Keratinocyte (primary cell): ENCODE measurements at regions not wholly inside any gene's neighbourhood (a gene's known extent, or its start where the extent isn't known, plus 50 kb on each side); places are given as distances from the start of the nearest gene placed in this dataset.

ENCODE experiments used
- DNase-seq: peaks from one replicate; pipeline ENCODE4 v3.0.0-alpha.2; 2011; ENCODE audit warnings: low read depth, missing footprints, low spot score
- FAIRE-seq: peaks from 2 replicates; lab custom pipeline; 2011; peaks lifted over from hg19 to GRCh38; lab: Jason Lieb, UNC
- H2AFZ ChIP-seq: 2 replicates; pipeline ENCODE4 v1.6.0; 2012; ENCODE audit warnings: low read length, control low read depth, inconsistent platforms; ENCODE audit not compliant: control insufficient read depth
- H3K27ac ChIP-seq: 2 replicates; pipeline ENCODE4 v1.5.1; 2011; ENCODE audit warnings: low read length; ENCODE audit not compliant: control insufficient read depth, insufficient read depth
- H3K27me3 ChIP-seq: 3 replicates; pipeline ENCODE4 v1.6.0; 2011; ENCODE audit warnings: low read length; ENCODE audit not compliant: control insufficient read depth, insufficient read depth; ENCODE audit errors: extremely low read depth
- H3K36me3 ChIP-seq, 2 experiments: 2 replicates in 1 of 2; 3 replicates in 1 of 2; pipeline ENCODE4 v1.5.1; 2011; ENCODE audit warnings: low read length in 2 of 2, mild to moderate bottlenecking in 1 of 2; ENCODE audit not compliant: control insufficient read depth in 2 of 2, insufficient read depth in 2 of 2; ENCODE audit errors: extremely low read depth in 1 of 2
- H3K4me1 ChIP-seq: 3 replicates; pipeline ENCODE4 v1.5.1; 2011; ENCODE audit warnings: low read length; ENCODE audit not compliant: control insufficient read depth, insufficient read depth; ENCODE audit errors: extremely low read depth
- H3K4me2 ChIP-seq: 3 replicates; pipeline ENCODE4 v1.6.0; 2011; ENCODE audit warnings: low read depth, low read length; ENCODE audit not compliant: control insufficient read depth, insufficient read depth; ENCODE audit errors: extremely low read depth
- H3K4me3 ChIP-seq, 3 experiments: fragments of 200-600 bp in 1 of 3; sonication (generic) in 1 of 3; 2 replicates in 2 of 3; 3 replicates in 1 of 3; pipeline ENCODE4 v1.5.1; 2011 to 2016; ENCODE audit warnings: low read length in 3 of 3, mild to moderate bottlenecking in 3 of 3, control low read depth in 2 of 3, inconsistent platforms in 1 of 3, low read depth in 1 of 3, mixed read lengths in 1 of 3, mixed run types in 1 of 3, moderate library complexity in 1 of 3; ENCODE audit not compliant: control insufficient read depth in 2 of 3, insufficient read depth in 2 of 3; ENCODE audit errors: extremely low read depth in 1 of 3
- H3K79me2 ChIP-seq: 2 replicates; pipeline ENCODE4 v1.6.0; 2012; ENCODE audit warnings: low read length; ENCODE audit not compliant: control insufficient read depth, insufficient read depth
- H3K9ac ChIP-seq: 3 replicates; pipeline ENCODE4 v1.6.0; 2011; ENCODE audit warnings: low read length; ENCODE audit not compliant: control insufficient read depth, insufficient read depth; ENCODE audit errors: extremely low read depth
- H3K9me1 ChIP-seq: 3 replicates; pipeline ENCODE4 v1.6.0; 2011; ENCODE audit warnings: low read length; ENCODE audit not compliant: control insufficient read depth, insufficient read depth; ENCODE audit errors: extremely low read depth
- H3K9me3 ChIP-seq: 2 replicates; pipeline ENCODE4 v1.5.1; 2012; ENCODE audit warnings: low read depth, low read length; ENCODE audit not compliant: control insufficient read depth
- H4K20me1 ChIP-seq: 3 replicates; pipeline ENCODE4 v1.6.0; 2011; ENCODE audit warnings: low read length; ENCODE audit not compliant: control insufficient read depth, insufficient read depth; ENCODE audit errors: extremely low read depth
- CTCF ChIP-seq, 3 experiments: IDR thresholded peaks in 1 of 3; conservative IDR thresholded peaks in 1 of 3; optimal IDR thresholded peaks in 1 of 3; 2 replicates in 2 of 3; 3 replicates in 1 of 3; pipeline versions ENCODE3 to v1.5.1; 2011; ENCODE audit warnings: low read length in 3 of 3, mild to moderate bottlenecking in 3 of 3, moderate library complexity in 2 of 3, control low read depth in 1 of 3, inconsistent platforms in 1 of 3; ENCODE audit not compliant: insufficient read depth in 2 of 3; ENCODE audit errors: extremely low read depth in 1 of 3
- EZH2 ChIP-seq: IDR thresholded peaks from one replicate; pipeline ENCODE4 v1.6.1; 2012; ENCODE audit warnings: inconsistent platforms, mild to moderate bottlenecking, low read length, moderate library complexity
- dilution Hi-C: fragments of 300-500 bp; cut with MboI; formaldehyde crosslinking; loops from one replicate; pipeline ENCODE4 v1.7.0; 2020; ENCODE audit warnings: low sequenced_read_pairs; ENCODE audit not compliant: extremely low pct_ligation_motif_present

DNA sequence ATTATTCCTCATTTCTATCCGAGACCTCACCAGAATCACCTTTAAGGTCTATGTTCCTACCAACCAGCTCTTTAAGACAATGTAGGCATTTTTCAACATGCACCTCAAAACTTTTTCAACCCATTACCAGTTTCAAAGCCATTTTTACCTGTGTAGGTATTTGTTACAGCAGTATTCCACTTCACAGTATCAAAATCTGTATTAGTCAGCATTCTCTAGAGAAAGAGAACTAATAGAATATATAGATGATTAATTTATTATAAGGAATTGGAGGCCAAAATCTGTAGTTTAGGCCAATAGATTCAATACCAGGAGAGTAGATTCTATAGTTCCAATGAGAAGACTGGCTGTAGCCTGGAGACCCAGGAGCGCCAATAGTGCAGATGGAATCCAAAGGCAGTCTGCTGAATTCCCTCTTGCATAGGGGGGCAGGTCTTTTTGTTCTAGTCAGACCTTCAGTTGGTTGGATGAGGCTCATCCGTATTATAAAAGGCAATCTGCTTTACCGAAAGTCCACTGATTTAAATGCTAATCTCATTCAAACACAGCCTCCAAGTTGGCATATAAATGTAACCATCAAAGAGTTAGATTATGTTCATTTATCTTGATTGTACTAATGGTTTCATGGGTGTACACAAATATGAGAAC is 151.6 kb upstream of the SYT1 start:
- DNase-seq (no peak), FAIRE-seq (no peak)
- dilution Hi-C loops: no loop called here
- Histone ChIP-seq H4K20me1 (no peaks in the 10 kb centered on the region), H3K9me1 (no peaks in the 10 kb centered on the region), H3K4me2 (no peak overlapping the region), H3K4me3 (no peak overlapping the region), H3K4me1 (no peaks in the 10 kb centered on the region), H3K27me3 (no peaks in the 10 kb centered on the region), H3K79me2 (no peaks in the 10 kb centered on the region), H3K9me3 (no peaks in the 10 kb centered on the region), H3K27ac (no peak overlapping the region), H3K9ac (no peak overlapping the region), H2AFZ (no peak overlapping the region), H3K36me3 (no peaks in the 10 kb centered on the region)
- no peak for TF ChIP-seq EZH2
- no peak for TF ChIP-seq CTCF (optimal IDR thresholded peaks at IDR 0.05 in 1 of 3, IDR thresholded peaks at IDR 0.05 in 1 of 3, conservative IDR thresholded peaks at IDR 0.05 in 1 of 3; ENCODE audit: extremely low read depth in 1 of 3, insufficient read depth in 2 of 3, low read length in 3 of 3)

- Histone ChIP-seq H3K27me3 (no peaks in the 10 kb centered on the region), H3K27ac (no peak overlapping the region), H3K4me3 (no peak overlapping the region), H3K36me3 (no peaks in the 10 kb centered on the region), H3K9me1 (no peaks in the 10 kb centered on the region), H3K9me3 (no peaks in the 10 kb centered on the region), H3K4me1 (no peaks in the 10 kb centered on the region), H3K4me2 (no peak overlapping the region), H3K79me2 (no peaks in the 10 kb centered on the region), H2AFZ (no peak overlapping the region), H4K20me1 (no peaks in the 10 kb centered on the region), H3K9ac (no peak overlapping the region)
- dilution Hi-C loops: no loop called here
- FAIRE-seq (no peak), DNase-seq (no peak)
- TF ChIP-seq EZH2 (no peak), CTCF (optimal IDR thresholded peaks at IDR 0.05 in 1 of 3, IDR thresholded peaks at IDR 0.05 in 1 of 3, conservative IDR thresholded peaks at IDR 0.05 in 1 of 3; ENCODE audit: extremely low read depth in 1 of 3, insufficient read depth in 2 of 3, low read length in 3 of 3) (no peak)
These were observed 144.9 kb upstream of the SYT1 start for GRCh38 chr12:78719721-78720120.
